ENCODE measurements at regions not wholly inside any gene's neighbourhood (a gene's known extent, or its start where the extent isn't known, plus 50 kb on each side); places are given as distances from the start of the nearest gene placed in this dataset.

GRCh38 chr9:2964470-2964869 lies 120.6 kb upstream of the PUM3 start:
- no peaks in the 10 kb centered on the region for H3K27me3 ChIP-seq (ENCODE audit: low read depth)
- TF ChIP-seq CTCF (IDR thresholded peaks at IDR 0.05; ENCODE audit: borderline replicate concordance), result no peak
- H3K36me3 ChIP-seq, result no peaks in the 10 kb centered on the region
- no peaks in the 10 kb centered on the region for H3K4me1 ChIP-seq
- DNase-seq, result no peak
- H3K27ac ChIP-seq (replicated peaks), result no peak overlapping the region
- intact Hi-C loops (cut with micrococcal nuclease), result no loop called here
- H3K4me3 ChIP-seq, result no peak overlapping the region
- no peaks in the 10 kb centered on the region for H3K9me3 ChIP-seq (replicated peaks)

GRCh38 chr9:2963307-2963706 lies 119.4 kb upstream of the PUM3 start:
- no peaks in the 10 kb centered on the region for H3K36me3 ChIP-seq
- H3K27me3 ChIP-seq (ENCODE audit: low read depth), result peaks cover 4% of the 10 kb centered on the region
- H3K4me1 ChIP-seq, result no peaks in the 10 kb centered on the region
- DNase-seq, result no peak
- no peak overlapping the region for H3K4me3 ChIP-seq
- no peak overlapping the region for H3K27ac ChIP-seq (replicated peaks)
- TF ChIP-seq CTCF (IDR thresholded peaks at IDR 0.05; ENCODE audit: borderline replicate concordance), result no peak
- H3K9me3 ChIP-seq (replicated peaks), result no peaks in the 10 kb centered on the region
- intact Hi-C loops (cut with micrococcal nuclease), result no loop called here

GRCh38 chr9:2962471-2963172 lies 118.7 kb upstream of the PUM3 start:
- intact Hi-C loops (cut with micrococcal nuclease), result no loop called here

GRCh38 chr9:2958219-2958618 lies 114.3 kb upstream of the PUM3 start:
- H3K4me3 ChIP-seq, result no peak overlapping the region
- H3K4me1 ChIP-seq, result no peaks in the 10 kb centered on the region
- no peaks in the 10 kb centered on the region for H3K36me3 ChIP-seq
- intact Hi-C loops (cut with micrococcal nuclease), result no loop called here
- no peaks in the 10 kb centered on the region for H3K9me3 ChIP-seq (replicated peaks)
- H3K27ac ChIP-seq (replicated peaks), result no peak overlapping the region
- no peak for TF ChIP-seq CTCF (IDR thresholded peaks at IDR 0.05; ENCODE audit: borderline replicate concordance)
- no peak for DNase-seq
- peaks cover 32% of the 10 kb centered on the region for H3K27me3 ChIP-seq (ENCODE audit: low read depth)

More at GRCh38 chr9:2962471-2963172, 118.7 kb upstream of the PUM3 start:
- Histone ChIP-seq H3K27me3 (ENCODE audit: low read depth) (peaks cover 11% of the 10 kb centered on the region), H3K27ac (replicated peaks) (no peak overlapping the region), H3K4me1 (no peaks in the 10 kb centered on the region), H3K9me3 (replicated peaks) (no peaks in the 10 kb centered on the region), H3K36me3 (no peaks in the 10 kb centered on the region), H3K4me3 (no peak overlapping the region)
- no peak for DNase-seq
- no peak for TF ChIP-seq CTCF (IDR thresholded peaks at IDR 0.05; ENCODE audit: borderline replicate concordance)

- Histone ChIP-seq H3K4me3 (no peak overlapping the region), H3K36me3 (no peaks in the 10 kb centered on the region), H3K27ac (replicated peaks) (no peak overlapping the region), H3K4me1 (no peaks in the 10 kb centered on the region), H3K9me3 (replicated peaks) (no peaks in the 10 kb centered on the region), H3K27me3 (ENCODE audit: low read depth) (peaks cover 35% of the 10 kb centered on the region)
- TF ChIP-seq CTCF (IDR thresholded peaks at IDR 0.05; ENCODE audit: borderline replicate concordance), result no peak
- no peak for DNase-seq
- intact Hi-C loops (cut with micrococcal nuclease), result no loop called here
Measured at GRCh38 chr9:2957656-2958200, 113.8 kb upstream of the PUM3 start.
